SK-N-SH (cell line): ENCODE measurements at regions not wholly inside any gene's neighbourhood (a gene's known extent, or its start where the extent isn't known, plus 50 kb on each side); places are given as distances from the start of the nearest gene placed in this dataset.

ENCODE experiments used
- CTCF ChIA-PET: fragments of 300-600, 350-600 bp; formaldehyde crosslinking; extraction: SDS; loops from one replicate; lab custom pipeline; 2021; lab: Yijun Ruan, JAX
- POLR2A ChIA-PET: fragments of 350-600 bp; sonication (Branson Sonifier 250); formaldehyde crosslinking; extraction: SDS; loops from one replicate; lab custom pipeline; 2020; ENCODE audit warnings: antibody characterized with exemption, inconsistent platforms; lab: Yijun Ruan, JAX
- DNase-seq: peaks from one replicate; pipeline ENCODE4 v3.0.0; 2012
- H2AFZ ChIP-seq: fragments of 200-600 bp; sonication (generic); 2 replicates; pipeline ENCODE4 v1.8.1; 2016; ENCODE audit warnings: antibody characterized with exemption, mild to moderate bottlenecking, low read depth
- H3F3A ChIP-seq: fragments of 200-600 bp; sonication (generic); replicated peaks from 2 replicates; pipeline ENCODE3; 2016; ENCODE audit warnings: antibody characterized with exemption, mild to moderate bottlenecking; ENCODE audit not compliant: insufficient read depth
- H3K27ac ChIP-seq, 2 experiments: fragments of 200-500 bp in 1 of 2; fragments of 200-600 bp in 1 of 2; sonication (Bioruptor generic) in 1 of 2; sonication (generic), shearing (Covaris generic) in 1 of 2; 2 replicates each; pipeline versions ENCODE4 v1.5.1 to v1.6.1; 2014 to 2016; ENCODE audit warnings: low read depth in 2 of 2, inconsistent platforms in 1 of 2, low read length in 1 of 2, mild to moderate bottlenecking in 1 of 2, mixed read lengths in 1 of 2
- H3K27me3 ChIP-seq: fragments of 200-600 bp; sonication (generic), shearing (Covaris generic); 2 replicates; pipeline ENCODE4 v1.6.1; 2016; ENCODE audit warnings: mixed run types; ENCODE audit not compliant: insufficient read depth
- H3K36me3 ChIP-seq, 2 experiments: fragments of 200-500 bp in 1 of 2; fragments of 200-600 bp in 1 of 2; sonication (Bioruptor generic) in 1 of 2; sonication (generic) in 1 of 2; replicated peaks in 1 of 2; 2 replicates each; pipeline versions ENCODE3 to v1.5.1; 2014 to 2016; ENCODE audit warnings: low read length in 1 of 2, mild to moderate bottlenecking in 1 of 2; ENCODE audit not compliant: insufficient read depth in 2 of 2, control insufficient read depth in 1 of 2
- H3K4me1 ChIP-seq, 2 experiments: fragments of 200-500 bp in 1 of 2; fragments of 200-600 bp in 1 of 2; sonication (Bioruptor generic) in 1 of 2; sonication (generic), shearing (Covaris generic) in 1 of 2; 2 replicates each; pipeline versions ENCODE4 v1.5.1 to v1.6.1; 2014 to 2016; ENCODE audit warnings: low read depth in 1 of 2, low read length in 1 of 2, mixed run types in 1 of 2; ENCODE audit not compliant: insufficient read depth in 2 of 2, control insufficient read depth in 1 of 2
- H3K4me2 ChIP-seq: fragments of 200-600 bp; sonication (generic), shearing (Covaris generic); 2 replicates; pipeline ENCODE4 v1.6.1; 2017; ENCODE audit warnings: mixed run types
- H3K4me3 ChIP-seq, 2 experiments: fragments of 200-500 bp in 1 of 2; fragments of 200-600 bp in 1 of 2; sonication (Bioruptor generic) in 1 of 2; sonication (generic), shearing (Covaris generic) in 1 of 2; 2 replicates each; pipeline versions ENCODE4 v1.5.1 to v1.8.1; 2014 to 2016; ENCODE audit warnings: low read depth in 2 of 2, inconsistent platforms in 1 of 2, low read length in 1 of 2, mild to moderate bottlenecking in 1 of 2, mixed read lengths in 1 of 2, moderate library complexity in 1 of 2
- H3K79me2 ChIP-seq: fragments of 200-600 bp; sonication (generic); 2 replicates; pipeline ENCODE4 v1.8.1; 2017; ENCODE audit warnings: mild to moderate bottlenecking; ENCODE audit not compliant: insufficient read depth
- H3K9ac ChIP-seq: fragments of 200-600 bp; sonication (generic); 2 replicates; pipeline ENCODE4 v1.6.1; 2017; ENCODE audit warnings: mixed run types
- H3K9me2 ChIP-seq: fragments of 200-600 bp; sonication (generic); 2 replicates; pipeline ENCODE4 v1.6.1; 2017; ENCODE audit warnings: mixed run types
- H3K9me3 ChIP-seq: fragments of 200-600 bp; sonication (generic); 2 replicates; pipeline ENCODE4 v1.6.1; 2017; ENCODE audit warnings: mixed run types, mild to moderate bottlenecking, moderate library complexity
- H4K20me1 ChIP-seq: fragments of 200-600 bp; sonication (generic); 2 replicates; pipeline ENCODE4 v1.6.1; 2017; ENCODE audit warnings: mild to moderate bottlenecking, mixed run types; ENCODE audit not compliant: insufficient read depth
- CTCF ChIP-seq: fragments of 200-600 bp; sonication (generic); IDR thresholded peaks from 2 replicates; pipeline ENCODE4 v1.6.1; 2017; ENCODE audit warnings: antibody characterized with exemption, mild to moderate bottlenecking, moderate library complexity
- EP300 ChIP-seq, 2 experiments: IDR thresholded peaks; 2 replicates each; pipeline versions ENCODE4 v1.4.0 to v1.6.1; 2012; ENCODE audit warnings: borderline replicate concordance in 1 of 2, low read depth in 1 of 2, low read length in 1 of 2
- EZH2phosphoT487 ChIP-seq: fragments of 200-600 bp; sonication (generic); IDR thresholded peaks from 2 replicates; pipeline ENCODE4 v1.6.1; 2017; ENCODE audit warnings: low read depth, mixed run types, mild to moderate bottlenecking, antibody characterized with exemption, moderate library complexity, borderline replicate concordance
- FOSL2 ChIP-seq: IDR thresholded peaks from 2 replicates; pipeline ENCODE4 v1.4.0; 2012; ENCODE audit warnings: low read depth, mild to moderate bottlenecking, moderate library complexity, borderline replicate concordance
- FOXJ3 ChIP-seq: sonication (generic); formaldehyde crosslinking; IDR thresholded peaks from 2 replicates; pipeline ENCODE4 v1.5.1; 2020; ENCODE audit warnings: mild to moderate bottlenecking, missing genetic modification reagents
- GABPA ChIP-seq: IDR thresholded peaks from 2 replicates; pipeline ENCODE4 v1.4.0; 2012; ENCODE audit warnings: low read depth, mild to moderate bottlenecking
- GATA2 ChIP-seq: sonication (generic); formaldehyde crosslinking; IDR thresholded peaks from 2 replicates; pipeline ENCODE4 v1.5.0; 2020; ENCODE audit warnings: mild to moderate bottlenecking, missing genetic modification reagents
- JUND ChIP-seq: IDR thresholded peaks from 2 replicates; pipeline ENCODE4 v1.4.0; 2012
- MEF2A ChIP-seq: IDR thresholded peaks from 2 replicates; pipeline ENCODE4 v1.4.0; 2012; ENCODE audit warnings: low read depth, borderline replicate concordance
- MXI1 ChIP-seq: IDR thresholded peaks from 2 replicates; pipeline ENCODE4 v1.6.1; 2012; ENCODE audit warnings: mild to moderate bottlenecking, low read depth, low read length, improper control_type of control experiment
- NFIC ChIP-seq: IDR thresholded peaks from 2 replicates; pipeline ENCODE4 v1.4.0; 2012; ENCODE audit warnings: borderline replicate concordance
- NRF1 ChIP-seq: IDR thresholded peaks from 2 replicates; pipeline ENCODE4 v1.6.1; 2012; ENCODE audit warnings: low read depth, mild to moderate bottlenecking, low read length
- RCOR1 ChIP-seq: fragments of 150-350 bp; IDR thresholded peaks from 2 replicates; pipeline ENCODE4 v1.6.1; 2017; ENCODE audit warnings: antibody characterized with exemption, low read length
- SIN3A ChIP-seq: IDR thresholded peaks from 2 replicates; pipeline ENCODE4 v1.6.1; 2012; ENCODE audit warnings: low read depth, mild to moderate bottlenecking, low read length, moderate library complexity, borderline replicate concordance
- SMC3 ChIP-seq: IDR thresholded peaks from 2 replicates; pipeline ENCODE4 v1.6.1; 2012; ENCODE audit warnings: low read depth, low read length, improper control_type of control experiment
- TAF1 ChIP-seq: IDR thresholded peaks from 2 replicates; pipeline ENCODE4 v1.6.1; 2012; ENCODE audit warnings: low read depth, mild to moderate bottlenecking, low read length, moderate library complexity, borderline replicate concordance
- TCF12 ChIP-seq: IDR thresholded peaks from 2 replicates; pipeline ENCODE4 v1.4.0; 2012
- TEAD4 ChIP-seq: IDR thresholded peaks from 2 replicates; pipeline ENCODE4 v1.4.0; 2012; ENCODE audit warnings: mild to moderate bottlenecking, borderline replicate concordance; ENCODE audit not compliant: insufficient read depth
- USF1 ChIP-seq: IDR thresholded peaks from 2 replicates; pipeline ENCODE4 v1.4.0; 2012; ENCODE audit warnings: low read depth, borderline replicate concordance
- WGBS: methylation state at CpG from one replicate; pipeline ENCODE4 v1.1.6; 2017; ENCODE audit warnings: low lambda C conversion rate; 5-methylcytosine and 5-hydroxymethylcytosine counted together
- TF ChIP-seq, protein P1 (sequence below): IDR thresholded peaks from 2 replicates; pipeline ENCODE4 v1.4.0; 2012; ENCODE audit warnings: low read depth, borderline replicate concordance

DNA sequence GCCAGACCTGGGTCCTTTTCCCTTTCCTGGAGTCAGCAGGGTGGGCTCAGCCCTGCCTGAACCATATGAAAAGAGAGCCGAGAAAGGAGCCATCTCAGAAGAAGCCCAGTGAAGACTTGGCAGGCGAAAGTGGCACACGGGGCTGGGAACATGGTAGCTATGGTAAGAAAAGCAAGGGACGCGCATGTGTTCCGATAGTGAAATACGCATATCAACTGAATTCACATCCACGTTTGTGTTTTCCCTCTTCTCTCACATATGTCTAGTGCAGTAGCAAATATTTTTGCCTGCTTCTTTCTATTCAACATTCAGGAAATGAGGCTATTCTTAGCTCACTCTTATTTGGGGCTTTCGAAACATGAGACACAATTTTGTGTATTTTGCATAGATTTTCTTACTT, 54.1 kb upstream of the PEG3 start:
- Histone ChIP-seq H3K9me3 (no peaks in the 10 kb centered on the region), H2AFZ (no peak overlapping the region), H3K9me2 (no peaks in the 10 kb centered on the region), H3K27me3 (no peaks in the 10 kb centered on the region), H3K4me1 (no peaks in the 10 kb centered on the region), H3K36me3 (no peaks in the 10 kb centered on the region), H3K4me3 (no peak overlapping the region), H3K79me2 (no peaks in the 10 kb centered on the region), H3K4me2 (no peak overlapping the region), H3K9ac (no peak overlapping the region), H3F3A (no peaks in the 10 kb centered on the region), H4K20me1 (no peaks in the 10 kb centered on the region), H3K27ac (no peak overlapping the region)
- ChIA-PET POLR2A (no interaction called here), CTCF (no interaction called here)
- 55% methylated on average over 9 of the region's 9 CpGs for WGBS
- TF ChIP-seq FOXJ3 (CRISPR knock-in tag) (no peak), NFIC (no peak), CTCF (no peak), USF1 (no peak), GABPA (no peak), EZH2phosphoT487 (no peak), NRF1 (no peak), MXI1 (no peak), TCF12 (no peak), EP300 (IDR thresholded peaks at IDR 0.05; ENCODE audit: borderline replicate concordance in 1 of 2, low read depth in 1 of 2, low read length in 1 of 2) (no peak), MEF2A (no peak), SMC3 (no peak), TAF1 (no peak), RCOR1 (no peak), GATA2 (no peak), FOSL2 (no peak), SIN3A (no peak), JUND (no peak), TEAD4 (no peak)
- TF ChIP-seq, protein P1, sequence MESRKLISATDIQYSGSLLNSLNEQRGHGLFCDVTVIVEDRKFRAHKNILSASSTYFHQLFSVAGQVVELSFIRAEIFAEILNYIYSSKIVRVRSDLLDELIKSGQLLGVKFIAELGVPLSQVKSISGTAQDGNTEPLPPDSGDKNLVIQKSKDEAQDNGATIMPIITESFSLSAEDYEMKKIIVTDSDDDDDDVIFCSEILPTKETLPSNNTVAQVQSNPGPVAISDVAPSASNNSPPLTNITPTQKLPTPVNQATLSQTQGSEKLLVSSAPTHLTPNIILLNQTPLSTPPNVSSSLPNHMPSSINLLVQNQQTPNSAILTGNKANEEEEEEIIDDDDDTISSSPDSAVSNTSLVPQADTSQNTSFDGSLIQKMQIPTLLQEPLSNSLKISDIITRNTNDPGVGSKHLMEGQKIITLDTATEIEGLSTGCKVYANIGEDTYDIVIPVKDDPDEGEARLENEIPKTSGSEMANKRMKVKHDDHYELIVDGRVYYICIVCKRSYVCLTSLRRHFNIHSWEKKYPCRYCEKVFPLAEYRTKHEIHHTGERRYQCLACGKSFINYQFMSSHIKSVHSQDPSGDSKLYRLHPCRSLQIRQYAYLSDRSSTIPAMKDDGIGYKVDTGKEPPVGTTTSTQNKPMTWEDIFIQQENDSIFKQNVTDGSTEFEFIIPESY = no peak
- DNase-seq = no peak
